ENCODE measurements at regions not wholly inside any gene's neighbourhood (a gene's known extent, or its start where the extent isn't known, plus 50 kb on each side); places are given as distances from the start of the nearest gene placed in this dataset.

GRCh38 chr9:93891050-93891449, 64.1 kb downstream of the BARX1 start:
- no peak overlapping the region for H3K4me3 Mint-ChIP-seq
- TF ChIP-seq CTCF (conservative IDR thresholded peaks at IDR 0.05) = no peak
- H3K27me3 Mint-ChIP-seq (ENCODE audit: insufficient read depth) = peaks cover 6% of the 10 kb centered on the region
- no peak for DNase-seq
- H3K36me3 Mint-ChIP-seq (ENCODE audit: low read depth) = no peaks in the 10 kb centered on the region
- H3K9ac ChIP-seq (ENCODE audit: extremely low read depth, low read length, poor library complexity, severe bottlenecking) = no peak overlapping the region
- no peaks in the 10 kb centered on the region for H3K27me3 ChIP-seq (ENCODE audit: control insufficient read depth, insufficient read depth, low read length, poor library complexity, severe bottlenecking)
- 85 to 98% methylated on average over 4 to 6 of the region's 6 CpGs for WGBS, 2 experiments (ENCODE audit: insufficient coverage in 1 of 2, insufficient read length in 1 of 2)
- H3K4me1 Mint-ChIP-seq = no peaks in the 10 kb centered on the region
- H3K27ac Mint-ChIP-seq = no peak overlapping the region
- no peak overlapping the region for H3K27ac ChIP-seq (ENCODE audit: low read depth, low read length)
- peaks cover 12% of the 10 kb centered on the region for H3K9me3 ChIP-seq (ENCODE audit: control insufficient read depth, low read length)
- no peaks in the 10 kb centered on the region for H3K36me3 ChIP-seq (ENCODE audit: control insufficient read depth, insufficient read depth, low read length)
- H3K4me3 ChIP-seq (ENCODE audit: low read length) = no peak overlapping the region
- H3K9me3 Mint-ChIP-seq = peaks cover 32% of the 10 kb centered on the region
- H3K4me1 ChIP-seq (ENCODE audit: control insufficient read depth, insufficient read depth, low read length) = no peaks in the 10 kb centered on the region

- Mint-ChIP-seq H3K4me3 (no peak overlapping the region), H3K9me3 (peaks cover 32% of the 10 kb centered on the region), H3K27me3 (ENCODE audit: insufficient read depth) (peaks cover 6% of the 10 kb centered on the region), H3K36me3 (ENCODE audit: low read depth) (no peaks in the 10 kb centered on the region), H3K27ac (no peak overlapping the region), H3K4me1 (no peaks in the 10 kb centered on the region)
- Histone ChIP-seq H3K4me1 (ENCODE audit: control insufficient read depth, insufficient read depth, low read length) (no peaks in the 10 kb centered on the region), H3K4me3 (ENCODE audit: low read length) (no peak overlapping the region), H3K27me3 (ENCODE audit: control insufficient read depth, insufficient read depth, low read length, poor library complexity, severe bottlenecking) (no peaks in the 10 kb centered on the region), H3K36me3 (ENCODE audit: control insufficient read depth, insufficient read depth, low read length) (no peaks in the 10 kb centered on the region), H3K27ac (ENCODE audit: low read depth, low read length) (no peak overlapping the region), H3K9me3 (ENCODE audit: control insufficient read depth, low read length) (peaks cover 12% of the 10 kb centered on the region), H3K9ac (ENCODE audit: extremely low read depth, low read length, poor library complexity, severe bottlenecking) (no peak overlapping the region)
- DNase-seq = no peak
- 73 to 100% methylated on average over 1 to 2 of the region's 2 CpGs for WGBS, 2 experiments (ENCODE audit: insufficient coverage in 1 of 2, insufficient read length in 1 of 2)
- no peak for TF ChIP-seq CTCF (conservative IDR thresholded peaks at IDR 0.05)
Measured at GRCh38 chr9:93890436-93890935, 64.7 kb downstream of the BARX1 start.

GRCh38 chr9:93886911-93887310, 68.2 kb downstream of the BARX1 start:
- H3K36me3 ChIP-seq (ENCODE audit: control insufficient read depth, insufficient read depth, low read length) = no peaks in the 10 kb centered on the region
- H3K27ac ChIP-seq (ENCODE audit: low read depth, low read length) = no peak overlapping the region
- no peaks in the 10 kb centered on the region for H3K36me3 Mint-ChIP-seq (ENCODE audit: low read depth)
- peaks cover 18% of the 10 kb centered on the region for H3K9me3 Mint-ChIP-seq
- H3K4me3 ChIP-seq (ENCODE audit: low read length) = no peak overlapping the region
- H3K9ac ChIP-seq (ENCODE audit: extremely low read depth, low read length, poor library complexity, severe bottlenecking) = no peak overlapping the region
- peaks cover 8% of the 10 kb centered on the region for H3K27me3 Mint-ChIP-seq (ENCODE audit: insufficient read depth)
- no peaks in the 10 kb centered on the region for H3K4me1 Mint-ChIP-seq
- TF ChIP-seq CTCF (conservative IDR thresholded peaks at IDR 0.05) = no peak
- no peak overlapping the region for H3K27ac Mint-ChIP-seq
- no peaks in the 10 kb centered on the region for H3K9me3 ChIP-seq (ENCODE audit: control insufficient read depth, low read length)
- H3K4me3 Mint-ChIP-seq = no peak overlapping the region
- peak; percentile 48 for DNase-seq
- 81 to 89% methylated on average over 5 to 7 of the region's 7 CpGs for WGBS, 2 experiments (ENCODE audit: insufficient coverage in 1 of 2, insufficient read length in 1 of 2)
- no peaks in the 10 kb centered on the region for H3K27me3 ChIP-seq (ENCODE audit: control insufficient read depth, insufficient read depth, low read length, poor library complexity, severe bottlenecking)
- H3K4me1 ChIP-seq (ENCODE audit: control insufficient read depth, insufficient read depth, low read length) = no peaks in the 10 kb centered on the region
